Globus pallidus (tissue), 1 donor: ENCODE measurements at regions not wholly inside any gene's neighbourhood (a gene's known extent, or its start where the extent isn't known, plus 50 kb on each side); places are given as distances from the start of the nearest gene placed in this dataset.
"Not testable (repeated sequence)": the region's sequence is repeated elsewhere in the genome, so short reads cannot be mapped to it uniquely, and the experiment has no call there.

Source experiments
- DNase-seq: peaks from one replicate; pipeline ENCODE4 v3.0.0-alpha.2; 2015; ENCODE audit warnings: low spot score

DNA sequence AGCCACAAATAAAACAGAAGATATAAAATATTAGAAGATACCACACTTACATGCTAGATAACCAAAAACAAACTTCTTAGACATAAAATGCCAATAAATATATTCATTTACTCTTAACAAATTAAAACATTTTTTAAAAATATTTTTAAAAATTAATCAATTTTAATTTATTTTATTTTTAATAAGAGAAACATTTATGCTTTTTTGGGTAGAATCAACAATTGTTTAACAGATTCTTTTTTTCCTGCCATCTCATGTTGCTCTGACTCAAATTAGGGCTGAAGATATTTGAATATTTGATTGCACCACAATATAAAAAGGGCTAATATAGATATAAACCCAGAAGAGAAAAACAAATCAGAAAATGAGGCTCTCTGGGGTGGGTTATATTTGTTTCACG, 172.6 kb downstream of the GOLGA6L6 start:
- no peak for DNase-seq

DNA sequence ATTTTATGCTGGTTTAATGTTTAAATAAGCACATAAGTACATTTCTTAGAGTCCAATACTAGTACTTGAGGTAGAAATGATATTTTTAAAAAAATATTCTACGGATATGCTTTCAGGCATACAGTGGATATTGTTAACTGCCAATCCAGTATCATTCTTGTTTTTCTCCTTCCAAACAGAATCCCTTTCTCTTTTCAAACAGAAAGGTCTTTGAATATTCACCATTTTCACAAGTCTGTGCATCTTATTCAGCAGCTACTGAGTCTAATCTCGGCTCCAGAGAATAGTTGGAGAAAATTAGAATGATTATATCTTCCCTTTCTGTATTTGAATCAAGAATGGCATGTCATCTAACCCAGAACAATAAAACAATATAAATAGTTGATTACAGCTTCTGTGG, 174.5 kb downstream of the GOLGA6L6 start:
- DNase-seq: peak; percentile 51

- not testable (repeated sequence) for DNase-seq
Observed at GRCh38 chr15:20363591-20363990, 178.0 kb downstream of the GOLGA6L6 start.

DNA sequence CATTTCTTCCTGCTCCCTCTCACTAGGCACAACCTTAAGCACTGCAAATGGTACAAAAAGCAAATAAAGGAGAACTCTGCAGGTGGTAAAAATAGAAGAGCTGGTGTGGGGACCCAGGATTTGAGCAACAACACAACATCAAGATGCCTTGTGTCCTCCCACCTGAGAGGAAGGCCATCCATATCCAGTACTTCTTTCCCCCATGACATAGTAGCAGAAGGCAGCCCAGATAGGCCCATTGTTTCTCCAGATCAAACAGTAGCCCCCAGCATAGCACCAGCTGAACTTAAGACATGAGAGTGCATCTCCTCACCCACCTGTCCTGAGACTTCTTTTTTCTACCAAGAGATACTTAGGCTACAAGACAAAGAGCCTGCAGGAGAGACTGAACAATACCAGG, 180.5 kb downstream of the GOLGA6L6 start:
- no peak for DNase-seq

DNA sequence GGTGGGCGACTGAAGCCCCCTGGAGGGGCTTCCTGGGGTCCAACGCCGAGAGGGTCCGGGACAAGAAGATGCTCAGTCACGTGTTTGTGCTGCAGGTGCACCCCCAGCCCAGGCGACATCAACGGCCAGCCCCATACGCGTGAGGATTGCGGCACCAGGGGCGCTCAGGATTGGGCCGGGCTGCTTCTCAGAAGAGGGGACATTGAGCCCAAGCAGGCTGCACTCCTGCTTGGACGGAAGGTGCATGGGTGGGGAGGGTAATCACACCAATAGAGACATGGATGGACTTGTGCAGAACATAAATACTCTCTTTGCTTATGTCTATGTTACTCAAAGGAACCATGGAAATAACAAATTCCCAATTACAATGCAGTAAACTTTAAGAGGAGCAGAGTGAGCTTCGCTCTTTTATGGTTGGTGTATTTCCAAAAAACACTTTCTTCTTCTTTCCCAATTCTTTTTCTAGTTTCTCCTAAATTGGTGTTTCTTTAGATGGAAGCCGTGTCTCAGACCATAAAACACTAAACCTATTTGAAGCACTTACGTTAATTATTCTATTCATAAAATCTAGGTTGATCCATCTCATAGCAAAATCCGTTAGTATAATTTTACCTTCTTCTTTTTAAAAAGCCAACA, 182.7 kb downstream of the GOLGA6L6 start:
- no peak for DNase-seq

DNA sequence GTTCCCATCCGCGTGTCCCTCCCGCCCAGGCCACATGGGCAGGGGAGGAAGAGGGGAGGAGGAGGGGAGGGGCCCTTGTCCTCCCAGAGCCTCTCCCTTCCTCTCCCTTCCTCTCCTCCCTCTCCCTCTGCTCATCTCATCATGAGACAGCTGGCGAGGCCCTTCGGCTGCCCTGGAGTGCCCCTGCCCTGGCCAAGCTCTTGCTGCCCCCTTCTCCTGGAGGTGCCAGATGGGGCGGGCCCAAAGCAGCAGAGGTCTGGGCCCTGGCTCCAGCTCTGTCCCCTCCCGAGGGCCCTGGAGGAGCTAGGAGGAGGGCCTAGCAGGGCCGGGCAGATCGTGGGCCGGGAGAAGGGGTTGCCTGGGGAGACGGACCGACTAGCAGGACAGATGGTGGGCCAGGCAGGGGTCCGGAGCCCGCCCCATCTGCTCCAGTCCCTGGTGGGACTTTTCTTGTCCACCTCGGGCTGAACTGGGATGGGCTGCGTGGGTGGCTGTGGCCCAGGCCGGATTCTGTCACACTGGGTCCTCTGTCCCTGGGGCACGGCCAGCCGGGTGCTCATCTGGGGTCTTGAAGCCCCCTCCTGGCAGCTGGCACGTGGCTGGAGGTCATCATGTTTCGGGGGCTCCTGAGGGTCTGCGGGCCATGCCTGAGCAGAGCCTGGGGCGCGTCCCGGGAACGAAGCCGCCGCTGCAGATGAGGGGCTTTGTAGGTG, 183.4 kb downstream of the GOLGA6L6 start:
- no peak for DNase-seq

DNA sequence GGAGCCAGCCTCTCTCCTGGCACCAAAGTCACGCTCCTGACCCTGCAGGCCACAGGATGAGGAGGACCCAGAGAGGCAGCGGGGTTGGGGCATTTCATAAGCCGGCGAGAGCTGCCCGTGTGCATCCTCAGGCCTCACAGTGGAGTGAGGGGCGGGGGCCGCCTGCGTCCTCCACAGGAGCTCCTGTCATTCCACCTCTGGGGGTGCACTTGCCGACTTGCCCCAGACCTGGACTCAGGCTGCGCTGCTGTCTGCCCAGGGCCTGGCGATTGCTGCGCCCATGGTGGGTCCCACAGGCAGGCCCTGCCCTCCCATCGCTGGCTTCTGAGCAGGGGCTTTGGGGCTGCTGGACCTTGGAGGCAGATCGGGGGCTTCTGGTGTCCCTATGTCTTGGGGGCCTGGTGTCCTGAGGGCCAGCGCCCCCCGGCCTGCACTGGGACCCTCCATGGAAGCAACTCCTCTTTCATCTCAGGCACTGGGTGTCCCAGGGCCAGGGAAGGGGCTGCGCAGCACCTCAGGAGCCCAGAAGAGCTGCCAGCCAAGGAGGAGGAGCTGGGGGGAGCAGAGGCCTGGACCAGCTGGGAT, 184.0 kb downstream of the GOLGA6L6 start:
- no peak for DNase-seq

- DNase-seq: no peak
Observed at GRCh38 chr15:20356911-20357480, 184.6 kb downstream of the GOLGA6L6 start.

- DNase-seq: peak; percentile 66
Observed at GRCh38 chr15:20356444-20356910, 185.1 kb downstream of the GOLGA6L6 start.

- DNase-seq: no peak
Observed at GRCh38 chr15:20355256-20355868, 186.2 kb downstream of the GOLGA6L6 start.

- DNase-seq: not testable (repeated sequence)
Observed at GRCh38 chr15:20354884-20355223, 186.7 kb downstream of the GOLGA6L6 start.

DNA sequence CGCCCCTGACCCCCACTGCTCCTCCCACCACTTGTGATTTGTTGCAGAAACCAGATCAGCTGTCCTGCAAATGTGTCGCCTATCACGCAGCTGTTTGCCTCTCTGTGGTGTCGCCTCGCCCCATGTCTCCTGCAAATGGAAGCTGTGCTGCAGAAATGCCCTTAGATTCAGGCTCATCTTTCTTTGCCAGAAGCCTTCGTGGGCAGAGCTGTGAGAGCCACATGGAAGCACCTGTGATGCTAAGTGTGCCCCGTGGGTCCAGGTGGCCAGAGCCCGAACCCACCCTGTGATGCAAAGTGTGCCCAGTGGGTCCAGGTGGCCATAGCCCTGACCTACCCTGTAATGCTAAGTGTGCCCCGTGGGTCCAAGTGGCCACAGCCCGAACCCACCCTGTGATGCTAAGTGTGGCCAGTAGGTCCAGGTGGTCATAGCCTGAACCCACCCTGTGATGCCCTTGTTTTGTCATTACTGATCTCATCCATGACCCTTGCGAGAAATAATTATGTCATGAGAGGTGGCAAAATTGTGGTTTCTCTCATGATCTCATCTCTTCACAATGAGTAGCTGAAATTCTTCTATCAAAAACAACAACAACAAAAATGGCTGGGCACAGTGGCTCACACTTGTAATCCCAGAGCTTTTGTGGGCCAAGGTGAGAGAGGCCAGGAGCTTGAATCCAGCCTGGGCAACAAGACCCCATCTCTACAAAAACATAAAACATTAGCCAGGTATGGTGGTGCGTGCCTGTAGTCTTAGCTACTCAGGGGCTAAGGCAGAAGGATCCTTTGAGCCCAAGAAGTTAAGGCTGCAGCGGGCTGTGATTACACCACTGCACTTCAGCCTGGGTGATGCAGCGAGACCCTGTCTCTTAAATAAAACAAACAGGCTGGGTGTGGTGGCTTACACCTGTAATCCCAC, 187.4 kb downstream of the GOLGA6L6 start:
- no peak for DNase-seq

DNA sequence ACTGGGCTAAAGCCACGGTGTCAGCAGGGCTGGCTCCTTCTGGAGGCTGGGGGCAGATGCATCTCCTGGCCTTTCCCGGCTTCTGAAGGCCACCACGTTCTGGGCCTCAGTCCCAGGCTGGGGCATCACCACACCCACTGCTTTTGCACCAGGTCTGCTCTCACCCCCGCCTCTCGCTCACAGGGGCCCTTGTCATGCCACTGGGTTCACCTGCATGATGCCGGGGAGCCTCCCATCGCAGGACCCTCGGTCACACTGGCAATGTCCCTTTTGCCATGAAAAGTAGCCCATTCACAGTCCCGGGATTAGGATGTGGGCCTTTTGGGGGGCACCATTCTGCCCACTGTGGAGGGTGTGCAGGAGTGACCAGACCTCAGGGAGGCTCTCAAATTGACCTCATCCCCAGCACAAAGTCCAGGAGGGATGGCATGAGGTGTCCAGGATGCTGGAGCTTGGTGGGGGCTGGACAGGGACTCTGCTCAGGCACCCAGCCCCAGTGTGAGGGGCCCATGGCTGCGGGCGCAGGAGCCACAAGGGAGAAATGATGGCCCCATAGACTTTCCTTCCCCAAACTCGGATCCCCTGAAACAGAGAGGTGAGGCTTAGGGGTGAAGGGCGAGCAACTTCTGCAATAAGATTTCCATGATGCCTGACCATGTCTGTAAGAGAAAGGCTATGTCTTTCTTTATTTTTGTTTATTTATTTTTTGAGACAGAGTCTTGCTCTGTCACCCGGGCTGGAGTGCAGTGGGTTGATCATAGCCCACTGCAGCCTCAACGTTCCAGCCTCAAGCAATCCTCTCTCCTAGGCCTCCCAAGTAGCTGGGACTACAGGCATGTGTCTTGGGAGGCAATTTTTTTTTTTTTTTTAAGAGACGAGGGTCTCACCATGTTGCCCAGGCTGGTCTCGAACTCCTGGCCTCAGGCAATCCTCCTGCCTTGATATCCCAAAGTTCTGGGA, 189.1 kb downstream of the GOLGA6L6 start:
- no peak for DNase-seq

DNA sequence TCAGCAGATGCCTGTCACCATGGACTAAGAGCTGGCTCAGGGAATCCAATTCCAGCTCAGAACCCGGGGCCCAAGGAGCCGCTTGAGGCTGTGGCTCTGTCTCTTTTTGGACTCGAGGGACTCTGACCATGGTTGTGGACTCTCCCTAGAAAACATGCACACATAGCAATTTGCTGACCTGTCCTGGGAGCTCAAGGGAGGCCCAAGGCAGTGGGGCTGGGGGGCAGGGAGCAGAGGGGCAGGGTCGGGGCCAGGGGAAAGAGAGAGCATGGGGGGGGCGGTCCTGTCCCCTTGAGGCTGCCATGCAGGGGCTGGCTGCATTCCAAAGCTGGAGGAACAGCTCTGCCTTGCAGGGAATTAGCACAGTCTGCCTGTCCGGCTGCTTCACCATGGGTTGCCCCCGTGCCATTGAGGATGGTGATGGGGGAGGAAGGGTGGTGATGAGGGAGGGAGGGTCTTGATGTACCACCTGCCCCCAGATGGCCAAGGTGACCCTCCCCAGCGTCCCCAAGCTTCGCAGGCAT, 190.1 kb downstream of the GOLGA6L6 start:
- no peak for DNase-seq

GRCh38 chr15:20349774-20350498, 191.7 kb downstream of the GOLGA6L6 start:
- no peak for DNase-seq

DNA sequence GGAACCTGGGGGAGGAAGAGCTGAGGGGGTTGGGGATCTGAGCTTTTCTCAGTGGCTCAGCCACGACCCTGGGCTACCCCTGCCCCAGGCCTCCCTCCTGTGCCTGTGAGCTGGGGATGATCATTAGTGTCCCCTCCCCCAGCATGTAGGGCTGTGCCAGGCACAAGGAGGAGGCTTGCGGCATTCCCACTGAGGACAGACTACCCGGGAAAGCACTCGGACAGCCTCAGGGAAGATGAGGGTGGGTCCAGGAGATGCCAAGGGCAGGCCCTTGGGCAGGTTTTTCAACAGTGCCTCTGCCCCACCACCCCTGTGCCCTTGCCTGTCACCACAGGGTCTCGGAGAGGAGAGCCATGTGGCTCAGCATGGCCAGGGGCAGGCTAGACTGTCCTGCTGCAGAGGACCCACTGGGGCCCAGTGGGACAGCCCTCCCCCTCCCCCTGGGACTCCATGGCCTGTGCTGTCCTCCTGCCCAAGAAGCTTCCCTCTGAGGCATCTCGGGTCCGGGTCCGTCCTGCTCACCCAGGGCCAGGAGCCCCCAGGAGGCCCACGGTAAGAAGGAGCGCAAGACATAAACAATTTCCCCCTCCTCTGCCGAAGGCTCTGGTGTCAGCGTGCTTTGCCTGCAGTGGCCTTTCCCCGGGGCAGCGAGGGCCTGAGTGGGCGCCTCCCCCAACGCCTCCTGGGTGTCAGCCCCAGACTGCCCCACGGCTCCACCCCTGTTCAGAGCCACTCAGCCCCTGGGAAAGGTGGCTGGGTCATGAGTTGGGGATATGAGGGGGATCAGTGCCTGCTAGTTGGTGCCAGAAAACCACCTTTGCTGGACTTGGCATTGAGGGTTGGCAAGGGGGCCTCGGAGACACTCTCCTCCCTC, 192.5 kb downstream of the GOLGA6L6 start:
- no peak for DNase-seq

DNA sequence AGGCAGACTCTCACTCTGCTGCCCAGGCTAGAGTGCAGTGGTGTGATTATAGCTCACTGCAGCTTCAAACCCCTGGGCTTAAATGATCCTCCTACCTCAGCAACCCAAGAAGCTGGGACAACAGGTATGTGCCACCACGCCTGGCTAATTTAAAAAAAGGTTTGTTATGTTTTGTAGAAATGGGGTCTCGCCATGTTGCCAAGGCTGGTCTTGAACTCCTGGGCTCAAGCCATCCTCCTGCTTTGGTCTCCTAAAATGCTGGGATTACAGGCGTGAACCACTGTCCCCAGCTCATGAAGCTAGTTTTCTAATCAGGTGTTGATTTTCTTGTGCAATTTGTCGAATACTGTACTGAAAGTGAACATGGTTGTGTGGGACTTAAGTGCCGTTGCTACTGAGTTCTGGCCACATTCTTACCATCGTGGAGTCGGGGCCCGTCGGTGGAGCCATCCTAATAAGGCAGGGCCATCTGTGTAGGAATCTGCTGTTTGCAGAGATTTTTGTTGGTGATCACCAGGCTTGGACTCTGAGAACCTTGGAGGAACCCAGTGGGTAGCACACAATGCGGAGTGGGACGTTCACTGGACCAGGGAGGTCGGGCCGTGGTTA, 193.2 kb downstream of the GOLGA6L6 start:
- no peak for DNase-seq
